HepG2 (cell line): ENCODE measurements at regions not wholly inside any gene's neighbourhood (a gene's known extent, or its start where the extent isn't known, plus 50 kb on each side); places are given as distances from the start of the nearest gene placed in this dataset.

Experiments
- ATAC-seq: fragments of 200-7000 bp; cut with Tn5 transposase; 3 replicates; pipeline ENCODE4 v1.9.1; 2020; ENCODE audit warnings: mild to moderate bottlenecking, moderate library complexity
- BruUV-seq: library from RNA; stranded (reverse); fragments of 400-500 nt; replicated peaks from 2 replicates; lab custom pipeline; 2021; lab: Mats Ljungman, UMichigan
- CTCF ChIA-PET: fragments of 300-600 bp; formaldehyde crosslinking; extraction: SDS; loops from one replicate; lab custom pipeline; 2021; ENCODE audit warnings: low total read pairs, inconsistent platforms, low intra/inter-chr PET ratio; lab: Yijun Ruan, JAX
- POLR2A ChIA-PET: fragments of 350-600 bp; sonication (Branson Sonifier 250); formaldehyde crosslinking; loops from one replicate; lab custom pipeline; 2020; ENCODE audit warnings: antibody characterized with exemption, inconsistent platforms; lab: Yijun Ruan, JAX
- DNase-seq: peaks from one replicate; pipeline ENCODE4 v3.0.0-alpha.2; 2015; ENCODE audit warnings: low spot score
- FAIRE-seq: peaks from 3 replicates; lab custom pipeline; 2011; peaks lifted over from hg19 to GRCh38; lab: Jason Lieb, UNC
- H2AFZ ChIP-seq: one replicate; pipeline ENCODE4 v1.6.1; 2011; ENCODE audit warnings: low read length, inconsistent platforms
- H3K27ac ChIP-seq: fragments of 300-600 bp; 3 replicates; pipeline ENCODE4 v1.8.0; 2011; ENCODE audit warnings: mixed run types, mild to moderate bottlenecking, mixed read lengths, low read length, inconsistent platforms; ENCODE audit not compliant: insufficient read depth; ENCODE audit errors: extremely low read length
- H3K27me3 ChIP-seq, 2 experiments: fragments of 200-600 bp in 1 of 2; 2 replicates in 1 of 2; 3 replicates in 1 of 2; pipeline versions ENCODE4 v1.6.0 to v1.8.0; 2011; ENCODE audit warnings: low read length in 2 of 2, mild to moderate bottlenecking in 2 of 2, moderate library complexity in 2 of 2, inconsistent platforms in 1 of 2; ENCODE audit not compliant: insufficient read depth in 2 of 2, control insufficient read depth in 1 of 2
- H3K36me3 ChIP-seq, 2 experiments: fragments of 200-600 bp in 1 of 2; replicated peaks in 1 of 2; 2 replicates in 1 of 2; 3 replicates in 1 of 2; pipeline versions ENCODE4 v1.5.1 to v1.8.0; 2011; ENCODE audit warnings: low read length in 2 of 2, inconsistent platforms in 1 of 2; ENCODE audit not compliant: insufficient read depth in 2 of 2, control insufficient read depth in 1 of 2
- H3K4me1 ChIP-seq: 2 replicates; pipeline ENCODE4 v1.5.1; 2012; ENCODE audit warnings: low read length, inconsistent platforms; ENCODE audit not compliant: insufficient read depth
- H3K4me2 ChIP-seq: 2 replicates; pipeline ENCODE4 v1.6.0; 2011; ENCODE audit warnings: low read depth, low read length, inconsistent platforms
- H3K4me3 ChIP-seq, 3 experiments: fragments of 200-600 bp in 1 of 3; sonication (generic), shearing (Covaris generic) in 1 of 3; replicated peaks in 1 of 3; 2 replicates each; pipeline ENCODE4 v1.5.1; 2011 to 2016; ENCODE audit warnings: low read length in 3 of 3, inconsistent platforms in 2 of 3, low read depth in 2 of 3, mild to moderate bottlenecking in 2 of 3, control low read depth in 1 of 3, mixed read lengths in 1 of 3; ENCODE audit not compliant: insufficient read depth in 1 of 3
- H3K79me2 ChIP-seq: one replicate; pipeline ENCODE4 v1.6.1; 2011; ENCODE audit warnings: low read length, inconsistent platforms; ENCODE audit not compliant: insufficient read depth
- H3K9ac ChIP-seq: 2 replicates; pipeline ENCODE4 v1.6.0; 2011; ENCODE audit warnings: mild to moderate bottlenecking, low read depth, low read length, inconsistent platforms; ENCODE audit not compliant: insufficient read depth
- H3K9me3 ChIP-seq: 2 replicates; pipeline ENCODE4 v1.5.1; 2012; ENCODE audit warnings: mild to moderate bottlenecking, low read length
- H4K20me1 ChIP-seq: 2 replicates; pipeline ENCODE4 v1.6.0; 2011; ENCODE audit warnings: inconsistent platforms, mild to moderate bottlenecking, low read length, moderate library complexity; ENCODE audit not compliant: insufficient read depth
- CBX2 ChIP-seq, 2 experiments: fragments of 200-600 bp in 1 of 2; sonication (generic); formaldehyde crosslinking in 1 of 2; IDR thresholded peaks; 2 replicates each; pipeline versions ENCODE4 v1.7.0 to v1.8.1; 2018 to 2022; ENCODE audit warnings: low read depth in 2 of 2, low read length in 1 of 2, mild to moderate bottlenecking in 1 of 2, missing genetic modification reagents in 1 of 2
- CHCHD3 ChIP-seq: sonication (generic); formaldehyde crosslinking; IDR thresholded peaks from 2 replicates; pipeline ENCODE4 v1.8.0; 2022; ENCODE audit warnings: mild to moderate bottlenecking, missing genetic modification reagents, moderate library complexity
- GLI4 ChIP-seq: sonication (generic); formaldehyde crosslinking; IDR thresholded peaks from 2 replicates; pipeline ENCODE4 v1.5.1; 2020; ENCODE audit warnings: missing genetic modification reagents, mild to moderate bottlenecking, moderate library complexity, borderline replicate concordance
- HNF4A ChIP-seq: sonication (generic); formaldehyde crosslinking; IDR thresholded peaks from 2 replicates; pipeline ENCODE4 v1.4.0; 2020; ENCODE audit warnings: missing genetic modification reagents
- JUND ChIP-seq: sonication (generic); formaldehyde crosslinking; IDR thresholded peaks from 2 replicates; pipeline ENCODE4 v1.8.0; 2022; ENCODE audit warnings: mild to moderate bottlenecking, missing genetic modification reagents
- KDM3A ChIP-seq: IDR thresholded peaks from 2 replicates; pipeline ENCODE4 v1.6.1; 2018; ENCODE audit warnings: low read depth, missing compliant biosample characterization
- MAFK ChIP-seq, 2 experiments: IDR thresholded peaks in 1 of 2; conservative IDR thresholded peaks in 1 of 2; 2 replicates each; pipeline ENCODE4 v1.6.1; 2011; ENCODE audit warnings: improper control_type of control experiment in 2 of 2, low read length in 2 of 2
- POLR2G ChIP-seq: fragments of 200-400 bp; formaldehyde crosslinking; IDR thresholded peaks from 2 replicates; pipeline ENCODE4 v1.6.1; 2018; ENCODE audit warnings: mild to moderate bottlenecking, low read depth, low read length, moderate library complexity
- ZKSCAN8 ChIP-seq: IDR thresholded peaks from 2 replicates; pipeline ENCODE4 v1.6.1; 2016; ENCODE audit warnings: borderline replicate concordance, missing genetic modification reagents, missing compliant biosample characterization
- ZMYM4 ChIP-seq: sonication (generic); formaldehyde crosslinking; IDR thresholded peaks from 2 replicates; pipeline ENCODE4 v1.8.1; 2023; ENCODE audit warnings: mild to moderate bottlenecking, missing genetic modification reagents
- ZNF382 ChIP-seq: sonication (generic); formaldehyde crosslinking; IDR thresholded peaks from 2 replicates; pipeline ENCODE4 v1.5.0; 2020; ENCODE audit warnings: missing genetic modification reagents, mild to moderate bottlenecking, borderline replicate concordance
- ZNF468 ChIP-seq: sonication (generic); formaldehyde crosslinking; IDR thresholded peaks from 2 replicates; pipeline ENCODE4 v1.8.0; 2022; ENCODE audit warnings: mild to moderate bottlenecking, moderate library complexity, missing genetic modification reagents
- ZNF564 ChIP-seq: sonication (generic); formaldehyde crosslinking; IDR thresholded peaks from 2 replicates; pipeline ENCODE4 v1.8.1; 2023; ENCODE audit warnings: mild to moderate bottlenecking, missing genetic modification reagents
- ZNF569 ChIP-seq: sonication (generic); formaldehyde crosslinking; IDR thresholded peaks from 2 replicates; pipeline ENCODE4 v1.5.0; 2020; ENCODE audit warnings: mild to moderate bottlenecking, missing genetic modification reagents, moderate library complexity, borderline replicate concordance
- ZNF709 ChIP-seq: sonication (generic); formaldehyde crosslinking; IDR thresholded peaks from 2 replicates; pipeline ENCODE4 v1.5.0; 2020; ENCODE audit warnings: mild to moderate bottlenecking, missing genetic modification reagents
- ZNF749 ChIP-seq: sonication (generic); formaldehyde crosslinking; IDR thresholded peaks from 2 replicates; pipeline ENCODE4 v1.8.0; 2022; ENCODE audit warnings: mild to moderate bottlenecking, missing genetic modification reagents, moderate library complexity, borderline replicate concordance
- in situ Hi-C: cut with HindIII; loops from 2 replicates; pipeline ENCODE4 v1.10.0; 2017; ENCODE audit warnings: low pct_unique_long_range_greater_than_20kb; ENCODE audit not compliant: extremely low pct_ligation_motif_present
- intact Hi-C: fragments of 100-400 bp; cut with micrococcal nuclease; formaldehyde crosslinking; loops from one replicate; pipeline ENCODE4 v1.10.0; 2022; ENCODE audit not compliant: unreplicated experiment
- TF ChIP-seq, protein P1 (sequence below): sonication (generic); formaldehyde crosslinking; IDR thresholded peaks from 2 replicates; pipeline ENCODE4 v1.4.0; 2020; ENCODE audit warnings: mild to moderate bottlenecking, missing genetic modification reagents
- TF ChIP-seq, protein P2 (sequence below): sonication (generic); formaldehyde crosslinking; IDR thresholded peaks from 2 replicates; pipeline ENCODE4 v1.4.0; 2020; ENCODE audit warnings: missing genetic modification reagents, borderline replicate concordance
- TF ChIP-seq, protein P3 (sequence below): sonication (generic); formaldehyde crosslinking; IDR thresholded peaks from 2 replicates; pipeline ENCODE4 v1.4.0; 2020; ENCODE audit warnings: missing genetic modification reagents

DNA sequence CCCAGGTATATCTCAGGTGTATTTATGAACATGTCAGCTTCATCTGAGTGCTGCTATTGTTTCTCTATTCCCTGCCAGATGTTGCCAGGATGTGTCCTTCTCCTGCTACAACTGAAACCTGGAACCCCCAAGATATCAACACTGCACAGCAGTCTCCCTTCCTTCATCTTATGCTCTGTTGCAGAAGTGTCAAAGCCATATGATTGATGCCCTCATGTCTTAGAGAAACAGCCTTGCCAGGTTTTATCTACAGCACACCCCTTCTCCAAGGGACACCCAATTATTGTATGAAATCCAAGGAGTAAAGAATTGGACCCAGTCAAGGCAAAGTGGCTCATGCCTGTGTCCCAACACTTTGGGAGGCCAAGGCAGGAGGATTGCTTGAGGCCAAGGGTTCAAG is 60.5 kb upstream of the GHITM start:
- no peak for ATAC-seq
- Histone ChIP-seq H3K9ac (no peak overlapping the region), H3K27ac (no peak overlapping the region), H3K4me3 (no peak overlapping the region), H2AFZ (no peak overlapping the region), H3K79me2 (no peaks in the 10 kb centered on the region), H3K36me3 (no peaks in the 10 kb centered on the region), H3K27me3 (no peaks in the 10 kb centered on the region; a peak in 1 of 5 replicates), H3K9me3 (no peaks in the 10 kb centered on the region), H4K20me1 (no peaks in the 10 kb centered on the region), H3K4me2 (no peak overlapping the region), H3K4me1 (no peaks in the 10 kb centered on the region)
- intact Hi-C loops = no loop called here
- TF ChIP-seq ZNF468 = no peak
- no peak for TF ChIP-seq ZNF382 (CRISPR knock-in tag)
- TF ChIP-seq ZNF749 (CRISPR knock-in tag) = no peak
- TF ChIP-seq CBX2 (IDR thresholded peaks at IDR 0.05; ENCODE audit: low read depth, low read length) = no peak
- no peak for TF ChIP-seq CBX2 (CRISPR knock-in tag; IDR thresholded peaks at IDR 0.05; ENCODE audit: low read depth)
- no peak for TF ChIP-seq CHCHD3 (CRISPR knock-in tag)
- TF ChIP-seq, protein P1, sequence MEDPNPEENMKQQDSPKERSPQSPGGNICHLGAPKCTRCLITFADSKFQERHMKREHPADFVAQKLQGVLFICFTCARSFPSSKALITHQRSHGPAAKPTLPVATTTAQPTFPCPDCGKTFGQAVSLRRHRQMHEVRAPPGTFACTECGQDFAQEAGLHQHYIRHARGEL = no peak
- no peak for TF ChIP-seq JUND (CRISPR knock-in tag)
- TF ChIP-seq KDM3A (CRISPR knock-in tag) = no peak
- TF ChIP-seq ZNF564 (CRISPR knock-in tag) = no peak
- TF ChIP-seq ZNF569 (CRISPR knock-in tag) = no peak
- TF ChIP-seq ZKSCAN8 = no peak
- TF ChIP-seq MAFK (conservative IDR thresholded peaks at IDR 0.05 in 1 of 2, IDR thresholded peaks at IDR 0.05 in 1 of 2; ENCODE audit: low read length in 2 of 2) = no peak
- TF ChIP-seq ZNF709 (CRISPR knock-in tag) = no peak
- TF ChIP-seq HNF4A = no peak
- no peak for TF ChIP-seq GLI4
- TF ChIP-seq POLR2G = no peak
- no peak for TF ChIP-seq ZMYM4 (CRISPR knock-in tag)
- TF ChIP-seq, protein P2, sequence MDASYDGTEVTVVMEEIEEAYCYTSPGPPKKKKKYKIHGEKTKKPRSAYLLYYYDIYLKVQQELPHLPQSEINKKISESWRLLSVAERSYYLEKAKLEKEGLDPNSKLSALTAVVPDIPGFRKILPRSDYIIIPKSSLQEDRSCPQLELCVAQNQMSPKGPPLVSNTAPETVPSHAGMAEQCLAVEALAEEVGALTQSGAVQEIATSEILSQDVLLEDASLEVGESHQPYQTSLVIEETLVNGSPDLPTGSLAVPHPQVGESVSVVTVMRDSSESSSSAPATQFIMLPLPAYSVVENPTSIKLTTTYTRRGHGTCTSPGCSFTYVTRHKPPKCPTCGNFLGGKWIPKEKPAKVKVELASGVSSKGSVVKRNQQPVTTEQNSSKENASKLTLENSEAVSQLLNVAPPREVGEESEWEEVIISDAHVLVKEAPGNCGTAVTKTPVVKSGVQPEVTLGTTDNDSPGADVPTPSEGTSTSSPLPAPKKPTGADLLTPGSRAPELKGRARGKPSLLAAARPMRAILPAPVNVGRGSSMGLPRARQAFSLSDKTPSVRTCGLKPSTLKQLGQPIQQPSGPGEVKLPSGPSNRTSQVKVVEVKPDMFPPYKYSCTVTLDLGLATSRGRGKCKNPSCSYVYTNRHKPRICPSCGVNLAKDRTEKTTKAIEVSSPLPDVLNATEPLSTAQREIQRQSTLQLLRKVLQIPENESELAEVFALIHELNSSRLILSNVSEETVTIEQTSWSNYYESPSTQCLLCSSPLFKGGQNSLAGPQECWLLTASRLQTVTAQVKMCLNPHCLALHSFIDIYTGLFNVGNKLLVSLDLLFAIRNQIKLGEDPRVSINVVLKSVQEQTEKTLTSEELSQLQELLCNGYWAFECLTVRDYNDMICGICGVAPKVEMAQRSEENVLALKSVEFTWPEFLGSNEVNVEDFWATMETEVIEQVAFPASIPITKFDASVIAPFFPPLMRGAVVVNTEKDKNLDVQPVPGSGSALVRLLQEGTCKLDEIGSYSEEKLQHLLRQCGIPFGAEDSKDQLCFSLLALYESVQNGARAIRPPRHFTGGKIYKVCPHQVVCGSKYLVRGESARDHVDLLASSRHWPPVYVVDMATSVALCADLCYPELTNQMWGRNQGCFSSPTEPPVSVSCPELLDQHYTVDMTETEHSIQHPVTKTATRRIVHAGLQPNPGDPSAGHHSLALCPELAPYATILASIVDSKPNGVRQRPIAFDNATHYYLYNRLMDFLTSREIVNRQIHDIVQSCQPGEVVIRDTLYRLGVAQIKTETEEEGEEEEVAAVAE = no peak
- TF ChIP-seq, protein P3, sequence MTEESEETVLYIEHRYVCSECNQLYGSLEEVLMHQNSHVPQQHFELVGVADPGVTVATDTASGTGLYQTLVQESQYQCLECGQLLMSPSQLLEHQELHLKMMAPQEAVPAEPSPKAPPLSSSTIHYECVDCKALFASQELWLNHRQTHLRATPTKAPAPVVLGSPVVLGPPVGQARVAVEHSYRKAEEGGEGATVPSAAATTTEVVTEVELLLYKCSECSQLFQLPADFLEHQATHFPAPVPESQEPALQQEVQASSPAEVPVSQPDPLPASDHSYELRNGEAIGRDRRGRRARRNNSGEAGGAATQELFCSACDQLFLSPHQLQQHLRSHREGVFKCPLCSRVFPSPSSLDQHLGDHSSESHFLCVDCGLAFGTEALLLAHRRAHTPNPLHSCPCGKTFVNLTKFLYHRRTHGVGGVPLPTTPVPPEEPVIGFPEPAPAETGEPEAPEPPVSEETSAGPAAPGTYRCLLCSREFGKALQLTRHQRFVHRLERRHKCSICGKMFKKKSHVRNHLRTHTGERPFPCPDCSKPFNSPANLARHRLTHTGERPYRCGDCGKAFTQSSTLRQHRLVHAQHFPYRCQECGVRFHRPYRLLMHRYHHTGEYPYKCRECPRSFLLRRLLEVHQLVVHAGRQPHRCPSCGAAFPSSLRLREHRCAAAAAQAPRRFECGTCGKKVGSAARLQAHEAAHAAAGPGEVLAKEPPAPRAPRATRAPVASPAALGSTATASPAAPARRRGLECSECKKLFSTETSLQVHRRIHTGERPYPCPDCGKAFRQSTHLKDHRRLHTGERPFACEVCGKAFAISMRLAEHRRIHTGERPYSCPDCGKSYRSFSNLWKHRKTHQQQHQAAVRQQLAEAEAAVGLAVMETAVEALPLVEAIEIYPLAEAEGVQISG (CRISPR knock-in tag) = no peak
- ChIA-PET CTCF (no interaction called here), POLR2A (no interaction called here)
- in situ Hi-C loops = no loop called here
- no peak for DNase-seq
- FAIRE-seq = no peak
- BruUV-seq = no TSS peak
